ENCODE measurements at regions not wholly inside any gene's neighbourhood (a gene's known extent, or its start where the extent isn't known, plus 50 kb on each side); places are given as distances from the start of the nearest gene placed in this dataset.

- H3K4me3 ChIP-seq (ENCODE audit: low read depth in 1 of 2, low read length in 2 of 2): no peak overlapping the region
- H3K36me3 ChIP-seq (ENCODE audit: control insufficient read depth in 2 of 2, insufficient read depth in 2 of 2, low read length in 1 of 2): no peaks in the 10 kb centered on the region
- WGBS, 2 donors: 86 to 91% methylated on average over 1 of the region's 1 CpG
- peaks cover 0 to 2% of the 10 kb centered on the region in 2 donors for H3K9me3 ChIP-seq (ENCODE audit: control insufficient read depth in 2 of 2, insufficient read depth in 1 of 2, low read depth in 1 of 2, low read length in 1 of 2)
- no peaks in the 10 kb centered on the region for H3K4me1 ChIP-seq (ENCODE audit: control insufficient read depth in 2 of 2, insufficient read depth in 2 of 2, low read length in 1 of 2)
- no peaks in the 10 kb centered on the region for H3K27me3 ChIP-seq (ENCODE audit: control insufficient read depth in 1 of 2, insufficient read depth in 2 of 2, low read length in 2 of 2)
- no peak overlapping the region for H3K27ac ChIP-seq (ENCODE audit: low read depth in 2 of 2, low read length in 1 of 2)
Measured at GRCh38 chr21:34266351-34266750, 97.5 kb upstream of the KCNE2 start.

GRCh38 chr21:34268493-34268892 is 95.3 kb upstream of the KCNE2 start:
- Histone ChIP-seq H3K4me1 (ENCODE audit: control insufficient read depth in 2 of 2, insufficient read depth in 2 of 2, low read length in 1 of 2) (no peaks in the 10 kb centered on the region), H3K27ac (ENCODE audit: low read depth in 2 of 2, low read length in 1 of 2) (no peak overlapping the region), H3K36me3 (ENCODE audit: control insufficient read depth in 2 of 2, insufficient read depth in 2 of 2, low read length in 1 of 2) (no peaks in the 10 kb centered on the region), H3K27me3 (ENCODE audit: control insufficient read depth in 1 of 2, insufficient read depth in 2 of 2, low read length in 2 of 2) (no peaks in the 10 kb centered on the region), H3K9me3 (ENCODE audit: control insufficient read depth in 2 of 2, insufficient read depth in 1 of 2, low read depth in 1 of 2, low read length in 1 of 2) (no peaks in the 10 kb centered on the region), H3K4me3 (ENCODE audit: low read depth in 1 of 2, low read length in 2 of 2) (no peak overlapping the region)
- 85 to 88% methylated on average over 8 of the region's 8 CpGs for WGBS, 2 donors

- H3K4me1 ChIP-seq (ENCODE audit: control insufficient read depth in 2 of 2, insufficient read depth in 2 of 2, low read length in 1 of 2): no peaks in the 10 kb centered on the region
- no peak overlapping the region for H3K27ac ChIP-seq (ENCODE audit: low read depth in 2 of 2, low read length in 1 of 2)
- no peak overlapping the region for H3K4me3 ChIP-seq (ENCODE audit: low read depth in 1 of 2, low read length in 2 of 2)
- H3K9me3 ChIP-seq (ENCODE audit: control insufficient read depth in 2 of 2, insufficient read depth in 1 of 2, low read depth in 1 of 2, low read length in 1 of 2): no peaks in the 10 kb centered on the region
- no peaks in the 10 kb centered on the region for H3K36me3 ChIP-seq (ENCODE audit: control insufficient read depth in 2 of 2, insufficient read depth in 2 of 2, low read length in 1 of 2)
- WGBS, 2 donors: 82 to 93% methylated on average over 6 of the region's 6 CpGs
- no peaks in the 10 kb centered on the region for H3K27me3 ChIP-seq (ENCODE audit: control insufficient read depth in 1 of 2, insufficient read depth in 2 of 2, low read length in 2 of 2)
Measured at GRCh38 chr21:34270411-34270810, 93.4 kb upstream of the KCNE2 start.

- Histone ChIP-seq H3K27me3 (ENCODE audit: control insufficient read depth in 1 of 2, insufficient read depth in 2 of 2, low read length in 2 of 2) (no peaks in the 10 kb centered on the region), H3K9me3 (ENCODE audit: control insufficient read depth in 2 of 2, insufficient read depth in 1 of 2, low read depth in 1 of 2, low read length in 1 of 2) (no peaks in the 10 kb centered on the region), H3K36me3 (ENCODE audit: control insufficient read depth in 2 of 2, insufficient read depth in 2 of 2, low read length in 1 of 2) (no peaks in the 10 kb centered on the region), H3K27ac (ENCODE audit: low read depth in 2 of 2, low read length in 1 of 2) (no peak overlapping the region), H3K4me3 (ENCODE audit: low read depth in 1 of 2, low read length in 2 of 2) (no peak overlapping the region), H3K4me1 (ENCODE audit: control insufficient read depth in 2 of 2, insufficient read depth in 2 of 2, low read length in 1 of 2) (no peaks in the 10 kb centered on the region)
- WGBS, 2 donors: 91 to 98% methylated on average over 2 of the region's 2 CpGs
Measured at GRCh38 chr21:34271189-34271851, 92.5 kb upstream of the KCNE2 start.

- Histone ChIP-seq H3K27me3 (ENCODE audit: control insufficient read depth in 1 of 2, insufficient read depth in 2 of 2, low read length in 2 of 2) (no peaks in the 10 kb centered on the region), H3K4me3 (ENCODE audit: low read depth in 1 of 2, low read length in 2 of 2) (no peak overlapping the region), H3K4me1 (ENCODE audit: control insufficient read depth in 2 of 2, insufficient read depth in 2 of 2, low read length in 1 of 2) (no peaks in the 10 kb centered on the region), H3K27ac (ENCODE audit: low read depth in 2 of 2, low read length in 1 of 2) (no peak overlapping the region), H3K9me3 (ENCODE audit: control insufficient read depth in 2 of 2, insufficient read depth in 1 of 2, low read depth in 1 of 2, low read length in 1 of 2) (no peaks in the 10 kb centered on the region), H3K36me3 (ENCODE audit: control insufficient read depth in 2 of 2, insufficient read depth in 2 of 2, low read length in 1 of 2) (no peaks in the 10 kb centered on the region)
- WGBS, 2 donors: 78 to 79% methylated on average over 5 of the region's 5 CpGs
Measured at GRCh38 chr21:34272321-34272720, 91.5 kb upstream of the KCNE2 start.

GRCh38 chr21:34274001-34274400 is 89.8 kb upstream of the KCNE2 start:
- H3K9me3 ChIP-seq (ENCODE audit: control insufficient read depth in 2 of 2, insufficient read depth in 1 of 2, low read depth in 1 of 2, low read length in 1 of 2): no peaks in the 10 kb centered on the region
- H3K36me3 ChIP-seq (ENCODE audit: control insufficient read depth in 2 of 2, insufficient read depth in 2 of 2, low read length in 1 of 2): no peaks in the 10 kb centered on the region
- H3K27me3 ChIP-seq (ENCODE audit: control insufficient read depth in 1 of 2, insufficient read depth in 2 of 2, low read length in 2 of 2): no peaks in the 10 kb centered on the region
- no peaks in the 10 kb centered on the region for H3K4me1 ChIP-seq (ENCODE audit: control insufficient read depth in 2 of 2, insufficient read depth in 2 of 2, low read length in 1 of 2)
- 49 to 73% methylated on average over 2 of the region's 2 CpGs for WGBS, 2 donors
- no peak overlapping the region for H3K4me3 ChIP-seq (ENCODE audit: low read depth in 1 of 2, low read length in 2 of 2)
- H3K27ac ChIP-seq (ENCODE audit: low read depth in 2 of 2, low read length in 1 of 2): no peak overlapping the region

GRCh38 chr21:34276711-34277425 is 86.9 kb upstream of the KCNE2 start:
- Histone ChIP-seq H3K27me3 (ENCODE audit: control insufficient read depth in 1 of 2, insufficient read depth in 2 of 2, low read length in 2 of 2) (no peaks in the 10 kb centered on the region), H3K4me3 (ENCODE audit: low read depth in 1 of 2, low read length in 2 of 2) (no peak overlapping the region), H3K9me3 (ENCODE audit: control insufficient read depth in 2 of 2, insufficient read depth in 1 of 2, low read depth in 1 of 2, low read length in 1 of 2) (no peaks in the 10 kb centered on the region), H3K4me1 (ENCODE audit: control insufficient read depth in 2 of 2, insufficient read depth in 2 of 2, low read length in 1 of 2) (no peaks in the 10 kb centered on the region), H3K27ac (ENCODE audit: low read depth in 2 of 2, low read length in 1 of 2) (no peak overlapping the region), H3K36me3 (ENCODE audit: control insufficient read depth in 2 of 2, insufficient read depth in 2 of 2, low read length in 1 of 2) (no peaks in the 10 kb centered on the region)
- WGBS, 2 donors: 73% methylated on average over 5 of the region's 5 CpGs

GRCh38 chr21:34278451-34278850 is 85.4 kb upstream of the KCNE2 start:
- 93% methylated on average over 3 of the region's 3 CpGs for WGBS, 2 donors

GRCh38 chr21:34279285-34279684 is 84.5 kb upstream of the KCNE2 start:
- WGBS, 2 donors: 84 to 86% methylated on average over 6 of the region's 6 CpGs
- Histone ChIP-seq H3K4me3 (ENCODE audit: low read depth in 1 of 2, low read length in 2 of 2) (no peak overlapping the region), H3K9me3 (ENCODE audit: control insufficient read depth in 2 of 2, insufficient read depth in 1 of 2, low read depth in 1 of 2, low read length in 1 of 2) (no peaks in the 10 kb centered on the region), H3K27ac (ENCODE audit: low read depth in 2 of 2, low read length in 1 of 2) (no peak overlapping the region), H3K4me1 (ENCODE audit: control insufficient read depth in 2 of 2, insufficient read depth in 2 of 2, low read length in 1 of 2) (no peaks in the 10 kb centered on the region), H3K27me3 (ENCODE audit: control insufficient read depth in 1 of 2, insufficient read depth in 2 of 2, low read length in 2 of 2) (no peaks in the 10 kb centered on the region), H3K36me3 (ENCODE audit: control insufficient read depth in 2 of 2, insufficient read depth in 2 of 2, low read length in 1 of 2) (no peaks in the 10 kb centered on the region)

More at GRCh38 chr21:34278451-34278850, 85.4 kb upstream of the KCNE2 start:
- H3K27ac ChIP-seq (ENCODE audit: low read depth in 2 of 2, low read length in 1 of 2): no peak overlapping the region
- H3K4me1 ChIP-seq (ENCODE audit: control insufficient read depth in 2 of 2, insufficient read depth in 2 of 2, low read length in 1 of 2): no peaks in the 10 kb centered on the region
- H3K36me3 ChIP-seq (ENCODE audit: control insufficient read depth in 2 of 2, insufficient read depth in 2 of 2, low read length in 1 of 2): no peaks in the 10 kb centered on the region
- H3K9me3 ChIP-seq (ENCODE audit: control insufficient read depth in 2 of 2, insufficient read depth in 1 of 2, low read depth in 1 of 2, low read length in 1 of 2): no peaks in the 10 kb centered on the region
- H3K27me3 ChIP-seq (ENCODE audit: control insufficient read depth in 1 of 2, insufficient read depth in 2 of 2, low read length in 2 of 2): no peaks in the 10 kb centered on the region
- no peak overlapping the region for H3K4me3 ChIP-seq (ENCODE audit: low read depth in 1 of 2, low read length in 2 of 2)

GRCh38 chr21:34279883-34280282 is 83.9 kb upstream of the KCNE2 start:
- no peaks in the 10 kb centered on the region for H3K4me1 ChIP-seq (ENCODE audit: control insufficient read depth in 2 of 2, insufficient read depth in 2 of 2, low read length in 1 of 2)
- H3K4me3 ChIP-seq (ENCODE audit: low read depth in 1 of 2, low read length in 2 of 2): no peak overlapping the region
- no peak overlapping the region for H3K27ac ChIP-seq (ENCODE audit: low read depth in 2 of 2, low read length in 1 of 2)
- no peaks in the 10 kb centered on the region for H3K36me3 ChIP-seq (ENCODE audit: control insufficient read depth in 2 of 2, insufficient read depth in 2 of 2, low read length in 1 of 2)
- 62 to 64% methylated on average over 3 of the region's 3 CpGs for WGBS, 2 donors
- no peaks in the 10 kb centered on the region for H3K9me3 ChIP-seq (ENCODE audit: control insufficient read depth in 2 of 2, insufficient read depth in 1 of 2, low read depth in 1 of 2, low read length in 1 of 2)
- no peaks in the 10 kb centered on the region for H3K27me3 ChIP-seq (ENCODE audit: control insufficient read depth in 1 of 2, insufficient read depth in 2 of 2, low read length in 2 of 2)
